HEK293 (cell line): ENCODE measurements at regions not wholly inside any gene's neighbourhood (a gene's known extent, or its start where the extent isn't known, plus 50 kb on each side); places are given as distances from the start of the nearest gene placed in this dataset.

Experiments
- CTCF ChIP-seq: fragments of 450-650 bp; formaldehyde crosslinking; IDR thresholded peaks from 2 replicates; pipeline ENCODE4 v1.5.1; 2016; ENCODE audit warnings: missing biosample characterization, missing genetic modification characterization
- KLF16 ChIP-seq: fragments of 450-650 bp; formaldehyde crosslinking; IDR thresholded peaks from 2 replicates; pipeline ENCODE4 v1.5.1; 2017; ENCODE audit warnings: missing biosample characterization, missing genetic modification characterization
- KLF9 ChIP-seq: fragments of 450-650 bp; formaldehyde crosslinking; IDR thresholded peaks from 2 replicates; pipeline ENCODE4 v1.5.1; 2016; ENCODE audit warnings: missing biosample characterization, missing genetic modification characterization, low read depth
- ZBTB11 ChIP-seq: fragments of 450-650 bp; formaldehyde crosslinking; conservative IDR thresholded peaks from 2 replicates; pipeline ENCODE4 v1.5.1; 2016; ENCODE audit warnings: low read depth, missing biosample characterization, missing genetic modification characterization
- ZNF311 ChIP-seq: fragments of 450-650 bp; formaldehyde crosslinking; IDR thresholded peaks from 2 replicates; pipeline ENCODE4 v1.5.1; 2017; ENCODE audit warnings: missing biosample characterization, missing genetic modification characterization, borderline replicate concordance
- ZNF530 ChIP-seq: fragments of 450-650 bp; formaldehyde crosslinking; IDR thresholded peaks from 2 replicates; pipeline ENCODE4 v1.5.1; 2016; ENCODE audit warnings: low read depth, missing biosample characterization, missing genetic modification characterization
- ZNF549 ChIP-seq: fragments of 450-650 bp; IDR thresholded peaks from 2 replicates; pipeline ENCODE4 v1.5.1; 2018; ENCODE audit warnings: missing biosample characterization, missing genetic modification characterization, mild to moderate bottlenecking, inconsistent platforms, moderate library complexity
- ZNF596 ChIP-seq: fragments of 450-650 bp; IDR thresholded peaks from 2 replicates; pipeline ENCODE4 v1.5.0; 2018; ENCODE audit warnings: missing biosample characterization, mild to moderate bottlenecking, missing genetic modification characterization, moderate library complexity

GRCh38 chr10:37552881-37553280, 304.5 kb downstream of the ZNF248 start:
- TF ChIP-seq CTCF (tag by site-specific recombination) (no peak), ZBTB11 (tag by site-specific recombination) (no peak), ZNF311 (no peak), ZNF596 (tag by site-specific recombination) (no peak), KLF9 (no peak), KLF16 (tag by site-specific recombination) (no peak), ZNF549 (tag by site-specific recombination) (no peak), ZNF530 (no peak)
